AG09319 (cell line): ENCODE measurements at regions not wholly inside any gene's neighbourhood (a gene's known extent, or its start where the extent isn't known, plus 50 kb on each side); places are given as distances from the start of the nearest gene placed in this dataset.
"Not testable (repeated sequence)": the region's sequence is repeated elsewhere in the genome, so short reads cannot be mapped to it uniquely, and the experiment has no call there.

ENCODE experiments used
- DNase-seq: peaks from one replicate; pipeline ENCODE4 v3.0.0-alpha.2; 2010; ENCODE audit warnings: low read depth; ENCODE audit errors: extremely low read depth
- TF ChIP-seq, protein P1 (sequence below): IDR thresholded peaks from 2 replicates; pipeline ENCODE4 v1.5.1; 2011; ENCODE audit warnings: low read depth, mild to moderate bottlenecking, inconsistent platforms, low read length, moderate library complexity

DNA sequence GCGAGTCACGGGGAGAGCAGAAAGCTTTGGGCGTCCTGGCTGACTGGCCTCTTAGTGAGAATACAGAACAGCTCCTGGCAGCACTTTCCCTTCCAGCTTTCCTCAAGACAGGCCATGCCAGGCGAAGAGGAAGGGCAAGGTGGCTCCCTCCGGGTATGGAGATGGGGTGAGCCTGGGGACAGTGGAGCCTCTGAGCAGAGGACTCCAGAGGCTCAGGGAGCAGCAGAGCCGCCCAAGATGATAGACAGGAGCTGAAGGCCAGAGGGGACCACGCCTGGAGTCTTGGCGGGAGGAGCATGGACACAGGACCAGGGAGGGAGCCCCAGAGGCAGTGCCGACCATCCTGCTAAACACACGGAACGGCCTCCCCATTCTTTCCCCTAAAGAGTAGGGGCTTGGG is 229.1 kb downstream of the TM9SF2 start:
- TF ChIP-seq, protein P1, sequence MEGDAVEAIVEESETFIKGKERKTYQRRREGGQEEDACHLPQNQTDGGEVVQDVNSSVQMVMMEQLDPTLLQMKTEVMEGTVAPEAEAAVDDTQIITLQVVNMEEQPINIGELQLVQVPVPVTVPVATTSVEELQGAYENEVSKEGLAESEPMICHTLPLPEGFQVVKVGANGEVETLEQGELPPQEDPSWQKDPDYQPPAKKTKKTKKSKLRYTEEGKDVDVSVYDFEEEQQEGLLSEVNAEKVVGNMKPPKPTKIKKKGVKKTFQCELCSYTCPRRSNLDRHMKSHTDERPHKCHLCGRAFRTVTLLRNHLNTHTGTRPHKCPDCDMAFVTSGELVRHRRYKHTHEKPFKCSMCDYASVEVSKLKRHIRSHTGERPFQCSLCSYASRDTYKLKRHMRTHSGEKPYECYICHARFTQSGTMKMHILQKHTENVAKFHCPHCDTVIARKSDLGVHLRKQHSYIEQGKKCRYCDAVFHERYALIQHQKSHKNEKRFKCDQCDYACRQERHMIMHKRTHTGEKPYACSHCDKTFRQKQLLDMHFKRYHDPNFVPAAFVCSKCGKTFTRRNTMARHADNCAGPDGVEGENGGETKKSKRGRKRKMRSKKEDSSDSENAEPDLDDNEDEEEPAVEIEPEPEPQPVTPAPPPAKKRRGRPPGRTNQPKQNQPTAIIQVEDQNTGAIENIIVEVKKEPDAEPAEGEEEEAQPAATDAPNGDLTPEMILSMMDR: no peak
- no peak for DNase-seq

- no peak for DNase-seq
- TF ChIP-seq, protein P1: no peak
These were observed 228.5 kb downstream of the TM9SF2 start for GRCh38 chr13:99729745-99730144.

GRCh38 chr13:99727651-99728050 is 226.4 kb downstream of the TM9SF2 start:
- DNase-seq: not testable (repeated sequence)

GRCh38 chr13:99726282-99726894 is 225.1 kb downstream of the TM9SF2 start:
- DNase-seq: no peak
- TF ChIP-seq, protein P1: no peak

- no peak for DNase-seq
- TF ChIP-seq, protein P1: no peak
These were observed 224.4 kb downstream of the TM9SF2 start for GRCh38 chr13:99725644-99726043.

DNA sequence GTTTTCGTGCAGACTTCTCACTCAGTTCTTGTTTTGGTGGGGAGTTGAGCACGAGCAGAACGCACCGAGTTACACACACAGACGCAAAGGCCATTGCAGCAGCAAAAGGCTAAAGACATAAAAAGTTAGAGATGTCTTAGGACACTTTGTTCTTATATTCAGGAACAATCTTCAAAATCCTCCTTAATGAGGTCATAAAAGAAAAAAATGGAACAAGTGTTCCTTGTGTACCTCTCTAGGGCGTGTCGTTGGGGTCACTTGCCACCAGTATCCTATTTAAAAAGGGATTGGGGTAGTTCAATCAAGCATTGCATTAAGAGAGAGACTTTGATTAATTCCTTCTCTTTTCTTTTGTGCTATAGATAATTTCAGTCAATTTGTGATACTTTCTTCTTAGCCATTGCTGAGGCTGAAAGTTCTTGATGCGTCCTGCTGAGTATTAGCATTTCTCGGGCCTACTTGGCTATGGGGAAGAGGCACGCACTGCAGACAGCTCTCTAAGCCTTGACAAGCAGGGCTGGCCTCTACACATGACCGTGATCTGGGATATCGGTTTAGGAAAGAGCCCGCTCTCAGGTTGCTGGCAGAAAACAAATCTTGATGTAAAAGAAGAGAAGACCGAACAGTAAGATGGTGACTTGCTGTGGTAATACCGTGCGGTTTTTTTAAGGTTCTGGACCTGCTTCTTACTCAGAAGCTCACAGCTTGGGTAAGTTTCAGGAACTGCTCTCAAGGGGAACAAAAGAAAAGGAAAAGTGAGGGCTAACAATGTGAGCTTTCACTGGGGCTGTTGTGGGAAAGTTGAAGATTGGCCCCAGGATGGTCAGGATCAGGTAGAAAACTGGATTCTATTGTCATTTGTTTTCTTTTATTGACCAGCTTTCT is 223.6 kb downstream of the TM9SF2 start:
- TF ChIP-seq, protein P1: no peak
- no peak for DNase-seq

GRCh38 chr13:99723878-99724277 is 222.6 kb downstream of the TM9SF2 start:
- TF ChIP-seq, protein P1: no peak

More at GRCh38 chr13:99723878-99724277, 222.6 kb downstream of the TM9SF2 start:
- no peak for DNase-seq
